Neural cell (in vitro differentiated cells): ENCODE measurements at regions not wholly inside any gene's neighbourhood (a gene's known extent, or its start where the extent isn't known, plus 50 kb on each side); places are given as distances from the start of the nearest gene placed in this dataset.

Experiments used
- H2AFZ ChIP-seq: fragments of 200-600, 300-800 bp; sonication (generic), shearing (Covaris generic); 2 replicates; pipeline ENCODE4 v1.6.0; 2014; ENCODE audit warnings: low read depth, mild to moderate bottlenecking, antibody characterized with exemption, low read length, moderate library complexity
- H3F3A ChIP-seq: fragments of 200-600 bp; shearing (Covaris generic); 2 replicates; pipeline ENCODE4 v1.6.1; 2016; ENCODE audit warnings: mild to moderate bottlenecking, moderate library complexity, mixed read lengths, antibody characterized with exemption, low read length; ENCODE audit not compliant: insufficient read depth, poor library complexity, severe bottlenecking
- H3K27ac ChIP-seq: fragments of 200-600, 300-800 bp; sonication (generic), shearing (Covaris generic); 2 replicates; pipeline ENCODE4 v1.5.1; 2014; ENCODE audit warnings: mild to moderate bottlenecking, low read length, moderate library complexity
- H3K27me3 ChIP-seq: fragments of 300-800, 200-600 bp; sonication (generic), shearing (Covaris generic); 2 replicates; pipeline ENCODE4 v1.6.0; 2014; ENCODE audit warnings: mild to moderate bottlenecking, low read depth, low read length, moderate library complexity; ENCODE audit not compliant: insufficient read depth
- H3K36me3 ChIP-seq: fragments of 300-800, 200-600 bp; sonication (generic), shearing (Covaris generic); 2 replicates; pipeline ENCODE4 v1.5.1; 2014; ENCODE audit warnings: mild to moderate bottlenecking, antibody characterized with exemption, low read length, moderate library complexity; ENCODE audit not compliant: insufficient read depth
- H3K4me2 ChIP-seq: fragments of 300-800, 200-600 bp; sonication (generic), shearing (Covaris generic); 2 replicates; pipeline ENCODE4 v1.6.0; 2014; ENCODE audit warnings: mild to moderate bottlenecking, low read length
- H3K4me3 ChIP-seq: fragments of 300-800, 200-600 bp; sonication (generic), shearing (Covaris generic); 2 replicates; pipeline ENCODE4 v1.5.1; 2014; ENCODE audit warnings: mild to moderate bottlenecking, low read length, moderate library complexity
- H3K79me2 ChIP-seq: fragments of 200-600 bp; shearing (Covaris generic); replicated peaks from 2 replicates; pipeline ENCODE4 v1.6.0; 2014; ENCODE audit warnings: mild to moderate bottlenecking, low read length, moderate library complexity; ENCODE audit not compliant: insufficient read depth
- H3K9ac ChIP-seq: fragments of 300-800, 200-600 bp; sonication (generic), shearing (Covaris generic); 2 replicates; pipeline ENCODE4 v1.6.1; 2016; ENCODE audit warnings: mild to moderate bottlenecking, low read length, mixed read lengths
- H3K9me2 ChIP-seq: fragments of 200-600 bp; shearing (Covaris generic); 2 replicates; pipeline ENCODE4 v1.6.1; 2016; ENCODE audit warnings: mild to moderate bottlenecking, low read length, mixed read lengths; ENCODE audit not compliant: insufficient read depth
- H3K9me3 ChIP-seq: fragments of 200-600, 300-800 bp; sonication (generic), shearing (Covaris generic); 2 replicates; pipeline ENCODE4 v1.6.1; 2016; ENCODE audit warnings: mild to moderate bottlenecking, mixed run types, low read length, moderate library complexity, mixed read lengths
- H4K20me1 ChIP-seq: fragments of 200-600 bp; shearing (Covaris generic); 2 replicates; pipeline ENCODE4 v1.6.1; 2016; ENCODE audit warnings: mild to moderate bottlenecking, mixed run types; ENCODE audit not compliant: insufficient read depth
- EP300 ChIP-seq: fragments of 450-650 bp; conservative IDR thresholded peaks from 2 replicates; pipeline ENCODE4 v1.6.1; 2014; ENCODE audit warnings: antibody characterized with exemption, mild to moderate bottlenecking, moderate library complexity; ENCODE audit not compliant: poor library complexity, severe bottlenecking
- EZH2 ChIP-seq: fragments of 200-600, 300-800 bp; shearing (Covaris generic), sonication (generic); IDR thresholded peaks from 2 replicates; pipeline ENCODE4 v1.6.1; 2014; ENCODE audit warnings: antibody characterized with exemption, low read length, borderline replicate concordance, mild to moderate bottlenecking; ENCODE audit not compliant: insufficient read depth, poor library complexity, severe bottlenecking
- MXI1 ChIP-seq: fragments of 450-650 bp; conservative IDR thresholded peaks from 2 replicates; pipeline ENCODE4 v1.6.1; 2014; ENCODE audit warnings: antibody characterized with exemption, mild to moderate bottlenecking; ENCODE audit not compliant: poor library complexity, severe bottlenecking
- POLR2AphosphoS5 ChIP-seq: IDR thresholded peaks from 2 replicates; pipeline ENCODE4 v1.6.1; 2012
- RAD21 ChIP-seq: fragments of 450-650 bp; conservative IDR thresholded peaks from 2 replicates; pipeline ENCODE4 v1.6.1; 2014; ENCODE audit warnings: antibody characterized with exemption, mild to moderate bottlenecking, moderate library complexity
- SMC3 ChIP-seq: fragments of 450-650 bp; conservative IDR thresholded peaks from 2 replicates; pipeline ENCODE4 v1.6.1; 2014; ENCODE audit warnings: antibody characterized with exemption, mild to moderate bottlenecking, moderate library complexity; ENCODE audit not compliant: poor library complexity
- TAF1 ChIP-seq: IDR thresholded peaks from 2 replicates; pipeline ENCODE4 v1.6.1; 2012; ENCODE audit warnings: low read depth
- TF ChIP-seq, protein P1 (sequence below): IDR thresholded peaks from 2 replicates; pipeline ENCODE4 v1.6.1; 2012; ENCODE audit warnings: borderline replicate concordance
- TF ChIP-seq, protein P2 (sequence below): fragments of 450-650 bp; IDR thresholded peaks from 2 replicates; pipeline ENCODE4 v1.5.1; 2014; ENCODE audit warnings: antibody characterized with exemption, mild to moderate bottlenecking, moderate library complexity; ENCODE audit not compliant: poor library complexity, severe bottlenecking

DNA sequence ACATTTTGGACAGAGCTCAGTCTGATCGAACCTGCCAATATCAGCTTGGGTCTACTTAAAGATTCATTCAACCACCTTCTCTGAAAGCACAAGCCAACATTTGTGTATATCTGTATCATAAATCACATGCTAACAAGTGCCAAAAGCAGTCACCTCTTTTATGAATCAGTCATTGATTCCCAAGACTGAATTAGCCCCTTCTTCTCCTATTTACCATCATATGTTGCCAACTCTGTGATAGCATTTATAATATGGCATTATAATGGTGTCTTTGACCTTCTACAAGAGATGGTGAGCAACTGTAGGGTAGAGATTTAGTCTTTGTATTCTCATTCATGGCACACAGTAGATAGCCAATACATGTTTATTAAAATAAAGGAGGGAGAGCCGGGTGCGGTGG lies 61.4 kb downstream of the DDX53 start:
- Histone ChIP-seq H2AFZ (no peak overlapping the region), H3K27ac (no peak overlapping the region), H3F3A (no peaks in the 10 kb centered on the region), H3K9me3 (no peaks in the 10 kb centered on the region), H3K36me3 (no peaks in the 10 kb centered on the region), H4K20me1 (no peaks in the 10 kb centered on the region), H3K9ac (no peak overlapping the region), H3K9me2 (no peaks in the 10 kb centered on the region), H3K4me3 (no peak overlapping the region), H3K27me3 (no peaks in the 10 kb centered on the region), H3K79me2 (no peaks in the 10 kb centered on the region), H3K4me2 (no peak overlapping the region)
- TF ChIP-seq RAD21 (no peak), SMC3 (no peak), EP300 (no peak), EZH2 (no peak), TAF1 (no peak), POLR2AphosphoS5 (no peak), MXI1 (no peak)
- TF ChIP-seq, protein P1, sequence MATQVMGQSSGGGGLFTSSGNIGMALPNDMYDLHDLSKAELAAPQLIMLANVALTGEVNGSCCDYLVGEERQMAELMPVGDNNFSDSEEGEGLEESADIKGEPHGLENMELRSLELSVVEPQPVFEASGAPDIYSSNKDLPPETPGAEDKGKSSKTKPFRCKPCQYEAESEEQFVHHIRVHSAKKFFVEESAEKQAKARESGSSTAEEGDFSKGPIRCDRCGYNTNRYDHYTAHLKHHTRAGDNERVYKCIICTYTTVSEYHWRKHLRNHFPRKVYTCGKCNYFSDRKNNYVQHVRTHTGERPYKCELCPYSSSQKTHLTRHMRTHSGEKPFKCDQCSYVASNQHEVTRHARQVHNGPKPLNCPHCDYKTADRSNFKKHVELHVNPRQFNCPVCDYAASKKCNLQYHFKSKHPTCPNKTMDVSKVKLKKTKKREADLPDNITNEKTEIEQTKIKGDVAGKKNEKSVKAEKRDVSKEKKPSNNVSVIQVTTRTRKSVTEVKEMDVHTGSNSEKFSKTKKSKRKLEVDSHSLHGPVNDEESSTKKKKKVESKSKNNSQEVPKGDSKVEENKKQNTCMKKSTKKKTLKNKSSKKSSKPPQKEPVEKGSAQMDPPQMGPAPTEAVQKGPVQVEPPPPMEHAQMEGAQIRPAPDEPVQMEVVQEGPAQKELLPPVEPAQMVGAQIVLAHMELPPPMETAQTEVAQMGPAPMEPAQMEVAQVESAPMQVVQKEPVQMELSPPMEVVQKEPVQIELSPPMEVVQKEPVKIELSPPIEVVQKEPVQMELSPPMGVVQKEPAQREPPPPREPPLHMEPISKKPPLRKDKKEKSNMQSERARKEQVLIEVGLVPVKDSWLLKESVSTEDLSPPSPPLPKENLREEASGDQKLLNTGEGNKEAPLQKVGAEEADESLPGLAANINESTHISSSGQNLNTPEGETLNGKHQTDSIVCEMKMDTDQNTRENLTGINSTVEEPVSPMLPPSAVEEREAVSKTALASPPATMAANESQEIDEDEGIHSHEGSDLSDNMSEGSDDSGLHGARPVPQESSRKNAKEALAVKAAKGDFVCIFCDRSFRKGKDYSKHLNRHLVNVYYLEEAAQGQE = no peak
- TF ChIP-seq, protein P2, sequence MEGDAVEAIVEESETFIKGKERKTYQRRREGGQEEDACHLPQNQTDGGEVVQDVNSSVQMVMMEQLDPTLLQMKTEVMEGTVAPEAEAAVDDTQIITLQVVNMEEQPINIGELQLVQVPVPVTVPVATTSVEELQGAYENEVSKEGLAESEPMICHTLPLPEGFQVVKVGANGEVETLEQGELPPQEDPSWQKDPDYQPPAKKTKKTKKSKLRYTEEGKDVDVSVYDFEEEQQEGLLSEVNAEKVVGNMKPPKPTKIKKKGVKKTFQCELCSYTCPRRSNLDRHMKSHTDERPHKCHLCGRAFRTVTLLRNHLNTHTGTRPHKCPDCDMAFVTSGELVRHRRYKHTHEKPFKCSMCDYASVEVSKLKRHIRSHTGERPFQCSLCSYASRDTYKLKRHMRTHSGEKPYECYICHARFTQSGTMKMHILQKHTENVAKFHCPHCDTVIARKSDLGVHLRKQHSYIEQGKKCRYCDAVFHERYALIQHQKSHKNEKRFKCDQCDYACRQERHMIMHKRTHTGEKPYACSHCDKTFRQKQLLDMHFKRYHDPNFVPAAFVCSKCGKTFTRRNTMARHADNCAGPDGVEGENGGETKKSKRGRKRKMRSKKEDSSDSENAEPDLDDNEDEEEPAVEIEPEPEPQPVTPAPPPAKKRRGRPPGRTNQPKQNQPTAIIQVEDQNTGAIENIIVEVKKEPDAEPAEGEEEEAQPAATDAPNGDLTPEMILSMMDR = no peak

DNA sequence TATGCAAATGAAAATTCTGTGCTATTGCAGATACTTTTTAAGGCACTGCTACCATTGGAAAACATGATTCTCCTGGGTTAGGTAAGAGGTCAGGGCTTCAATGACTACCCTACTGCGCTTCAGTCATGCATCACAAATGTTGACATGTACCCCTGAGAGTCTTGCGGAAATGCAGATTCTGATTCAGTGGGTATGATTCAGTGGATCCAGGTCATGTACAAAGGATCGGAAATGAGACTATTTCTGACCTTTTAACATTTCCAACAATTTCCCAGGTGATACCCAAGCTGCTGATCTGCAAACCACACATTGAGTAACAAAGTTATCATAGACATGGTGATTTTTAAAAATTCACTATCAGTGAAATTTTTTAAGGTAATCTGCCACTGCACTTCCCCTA lies 62.6 kb downstream of the DDX53 start:
- no peak overlapping the region for H3K4me3 ChIP-seq
- no peak overlapping the region for H2AFZ ChIP-seq
- no peaks in the 10 kb centered on the region for H3K9me3 ChIP-seq
- H3K9ac ChIP-seq = no peak overlapping the region
- no peaks in the 10 kb centered on the region for H3K79me2 ChIP-seq
- no peaks in the 10 kb centered on the region for H3K36me3 ChIP-seq
- TF ChIP-seq EZH2 = no peak
- TF ChIP-seq, protein P2 = no peak
- TF ChIP-seq EP300 = no peak
- no peak overlapping the region for H3K4me2 ChIP-seq
- H3F3A ChIP-seq = no peaks in the 10 kb centered on the region
- H4K20me1 ChIP-seq = no peaks in the 10 kb centered on the region
- no peaks in the 10 kb centered on the region for H3K9me2 ChIP-seq
- no peak overlapping the region for H3K27ac ChIP-seq
- H3K27me3 ChIP-seq = no peaks in the 10 kb centered on the region
